ENCODE measurements at regions not wholly inside any gene's neighbourhood (a gene's known extent, or its start where the extent isn't known, plus 50 kb on each side); places are given as distances from the start of the nearest gene placed in this dataset.

DNA sequence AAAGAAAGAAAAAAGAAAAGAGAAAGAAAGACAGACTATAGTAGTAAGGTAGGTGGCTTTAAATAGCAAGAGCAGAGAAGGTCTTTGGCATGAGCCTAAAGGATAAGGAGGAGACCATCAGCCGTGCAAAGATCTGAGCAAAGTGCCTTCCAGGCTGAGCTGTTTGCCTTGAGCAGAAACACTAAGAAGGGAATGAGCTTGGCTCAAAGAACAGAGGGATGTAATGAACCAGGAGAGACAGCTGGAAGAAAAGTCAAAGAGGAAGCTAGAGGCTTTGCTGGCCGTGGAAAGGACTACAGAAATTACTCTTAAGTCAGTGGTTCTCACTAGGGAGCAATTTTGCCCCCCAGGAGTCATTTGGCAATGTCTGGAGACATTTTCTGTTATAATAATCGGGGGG lies 228.6 kb downstream of the FGFR2 start:
- no peaks in the 10 kb centered on the region for H3K9me3 ChIP-seq (ENCODE audit: insufficient read depth, low read depth, low read length)
- H2AFZ ChIP-seq (ENCODE audit: low read depth, low read length), result no peak overlapping the region
- H3K36me3 ChIP-seq (ENCODE audit: insufficient read depth, low read length), result no peaks in the 10 kb centered on the region
- Mint-ChIP-seq H3K27ac (ENCODE audit: unreplicated experiment) (no peak overlapping the region), H3K4me1 (ENCODE audit: low read depth, unreplicated experiment) (peaks cover 6% of the 10 kb centered on the region), H3K4me3 (ENCODE audit: unreplicated experiment) (no peak overlapping the region), H3K36me3 (ENCODE audit: low read depth, unreplicated experiment) (no peaks in the 10 kb centered on the region), H3K9me3 (ENCODE audit: unreplicated experiment) (no peaks in the 10 kb centered on the region), H3K27me3 (ENCODE audit: low read depth, unreplicated experiment) (peaks cover 3% of the 10 kb centered on the region)
- no peak overlapping the region for H3K9ac ChIP-seq (ENCODE audit: low read length)
- FAIRE-seq (no peak), DNase-seq (ENCODE audit: low read depth) (no peak)
- no peaks in the 10 kb centered on the region for H3K79me2 ChIP-seq (ENCODE audit: insufficient read depth, low read length)
- no peaks in the 10 kb centered on the region for H3K4me1 ChIP-seq (ENCODE audit: insufficient read depth, low read length)
- no peak overlapping the region for H3K4me2 ChIP-seq (ENCODE audit: low read length)
- H3K27ac ChIP-seq (ENCODE audit: low read depth, low read length), result no peak overlapping the region
- no peak for TF ChIP-seq EZH2 (IDR thresholded peaks at IDR 0.05; ENCODE audit: insufficient read depth, low read length)
- no peak for TF ChIP-seq CTCF (IDR thresholded peaks at IDR 0.05; ENCODE audit: insufficient read depth, low read depth, low read length)
- H3K27me3 ChIP-seq (ENCODE audit: insufficient read depth, low read length), result no peaks in the 10 kb centered on the region
- H4K20me1 ChIP-seq (ENCODE audit: insufficient read depth, low read length), result no peaks in the 10 kb centered on the region
- H3K4me3 ChIP-seq (ENCODE audit: insufficient read depth, low read depth, low read length), result no peak overlapping the region

DNA sequence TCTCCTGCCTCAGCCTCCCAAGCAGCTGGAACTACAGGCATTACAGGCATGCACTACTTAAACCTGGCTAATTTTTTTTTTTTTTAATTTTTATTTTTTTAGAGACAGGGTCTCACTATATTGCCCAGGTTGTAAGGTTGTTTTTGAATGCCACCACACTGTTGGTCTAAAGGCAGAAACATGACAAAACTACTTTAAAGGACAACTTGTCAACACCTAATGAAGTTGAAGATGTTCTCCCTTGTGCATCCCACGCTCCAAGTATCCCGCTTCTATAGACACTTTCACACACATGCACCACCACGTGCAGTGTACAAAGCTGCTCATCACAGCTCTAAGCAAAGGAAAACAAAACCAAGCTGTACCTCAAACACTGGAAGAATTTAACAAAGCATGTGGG lies 226.4 kb downstream of the FGFR2 start:
- no peak for DNase-seq (ENCODE audit: low read depth)

More for the DNA sequence above, 226.4 kb downstream of the FGFR2 start:
- Histone ChIP-seq H3K79me2 (ENCODE audit: insufficient read depth, low read length) (no peaks in the 10 kb centered on the region), H4K20me1 (ENCODE audit: insufficient read depth, low read length) (no peaks in the 10 kb centered on the region), H3K36me3 (ENCODE audit: insufficient read depth, low read length) (no peaks in the 10 kb centered on the region), H3K9ac (ENCODE audit: low read length) (no peak overlapping the region), H3K9me3 (ENCODE audit: insufficient read depth, low read depth, low read length) (no peaks in the 10 kb centered on the region), H3K4me2 (ENCODE audit: low read length) (no peak overlapping the region), H3K27ac (ENCODE audit: low read depth, low read length) (no peak overlapping the region), H3K27me3 (ENCODE audit: insufficient read depth, low read length) (no peaks in the 10 kb centered on the region), H2AFZ (ENCODE audit: low read depth, low read length) (no peak overlapping the region), H3K4me3 (ENCODE audit: insufficient read depth, low read depth, low read length) (no peak overlapping the region), H3K4me1 (ENCODE audit: insufficient read depth, low read length) (no peaks in the 10 kb centered on the region)
- FAIRE-seq, result no peak
- Mint-ChIP-seq H3K27ac (ENCODE audit: unreplicated experiment) (no peak overlapping the region), H3K27me3 (ENCODE audit: low read depth, unreplicated experiment) (peaks cover 3% of the 10 kb centered on the region), H3K9me3 (ENCODE audit: unreplicated experiment) (no peaks in the 10 kb centered on the region), H3K4me3 (ENCODE audit: unreplicated experiment) (no peak overlapping the region), H3K36me3 (ENCODE audit: low read depth, unreplicated experiment) (no peaks in the 10 kb centered on the region), H3K4me1 (ENCODE audit: low read depth, unreplicated experiment) (peaks cover 7% of the 10 kb centered on the region)
- no peak for TF ChIP-seq CTCF (IDR thresholded peaks at IDR 0.05; ENCODE audit: insufficient read depth, low read depth, low read length)
- no peak for TF ChIP-seq EZH2 (IDR thresholded peaks at IDR 0.05; ENCODE audit: insufficient read depth, low read length)

Data from astrocyte (in vitro differentiated cells and primary cell).